ENCODE measurements at regions not wholly inside any gene's neighbourhood (a gene's known extent, or its start where the extent isn't known, plus 50 kb on each side); places are given as distances from the start of the nearest gene placed in this dataset.

DNA sequence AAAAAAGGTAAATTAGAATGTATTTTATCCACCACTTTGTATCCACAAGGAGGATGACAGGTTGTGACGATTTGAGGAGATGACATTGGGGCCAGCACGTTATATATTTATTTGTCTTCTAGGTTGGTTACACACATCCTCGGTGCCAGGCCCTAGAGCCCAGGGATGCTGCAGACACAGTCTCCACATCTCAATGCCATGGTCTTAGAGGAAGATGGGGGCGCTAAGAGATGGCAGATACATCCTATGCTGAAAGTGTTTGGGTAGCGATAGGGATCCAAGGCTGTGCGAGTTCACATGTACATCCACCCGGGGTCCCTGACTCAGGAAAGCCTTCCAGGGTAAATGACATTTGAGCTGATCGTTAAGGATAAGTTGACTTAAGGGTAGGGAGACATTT is 193.1 kb upstream of the GSC start:
- Histone ChIP-seq H3K9ac (ENCODE audit: control insufficient read depth, extremely low read depth, insufficient read depth, low read length) (no peak overlapping the region), H3K9me3 (ENCODE audit: control insufficient read depth, low read depth, low read length) (no peaks in the 10 kb centered on the region), H3K27ac (ENCODE audit: control insufficient read depth, insufficient read depth, low read length) (no peak overlapping the region), H3K36me3 (ENCODE audit: control insufficient read depth in 2 of 2, extremely low read depth in 1 of 2, insufficient read depth in 2 of 2, low read length in 2 of 2) (no peaks in the 10 kb centered on the region), H3K9me1 (ENCODE audit: control insufficient read depth, extremely low read depth, insufficient read depth, low read length) (no peaks in the 10 kb centered on the region), H3K27me3 (ENCODE audit: control insufficient read depth, extremely low read depth, insufficient read depth, low read length) (no peaks in the 10 kb centered on the region), H3K4me3 (ENCODE audit: control insufficient read depth in 2 of 3, extremely low read depth in 1 of 3, insufficient read depth in 2 of 3, low read depth in 1 of 3, low read length in 3 of 3) (no peak overlapping the region), H4K20me1 (ENCODE audit: control insufficient read depth, extremely low read depth, insufficient read depth, low read length) (no peaks in the 10 kb centered on the region), H2AFZ (ENCODE audit: control insufficient read depth, low read length) (no peak overlapping the region), H3K4me2 (ENCODE audit: control insufficient read depth, extremely low read depth, insufficient read depth, low read depth, low read length) (no peak overlapping the region), H3K79me2 (ENCODE audit: control insufficient read depth, insufficient read depth, low read length) (no peaks in the 10 kb centered on the region), H3K4me1 (ENCODE audit: control insufficient read depth, extremely low read depth, insufficient read depth, low read length) (no peaks in the 10 kb centered on the region)
- dilution Hi-C loops (cut with MboI; ENCODE audit: extremely low pct_ligation_motif_present, low sequenced_read_pairs), result no loop called here
- TF ChIP-seq, protein P1, sequence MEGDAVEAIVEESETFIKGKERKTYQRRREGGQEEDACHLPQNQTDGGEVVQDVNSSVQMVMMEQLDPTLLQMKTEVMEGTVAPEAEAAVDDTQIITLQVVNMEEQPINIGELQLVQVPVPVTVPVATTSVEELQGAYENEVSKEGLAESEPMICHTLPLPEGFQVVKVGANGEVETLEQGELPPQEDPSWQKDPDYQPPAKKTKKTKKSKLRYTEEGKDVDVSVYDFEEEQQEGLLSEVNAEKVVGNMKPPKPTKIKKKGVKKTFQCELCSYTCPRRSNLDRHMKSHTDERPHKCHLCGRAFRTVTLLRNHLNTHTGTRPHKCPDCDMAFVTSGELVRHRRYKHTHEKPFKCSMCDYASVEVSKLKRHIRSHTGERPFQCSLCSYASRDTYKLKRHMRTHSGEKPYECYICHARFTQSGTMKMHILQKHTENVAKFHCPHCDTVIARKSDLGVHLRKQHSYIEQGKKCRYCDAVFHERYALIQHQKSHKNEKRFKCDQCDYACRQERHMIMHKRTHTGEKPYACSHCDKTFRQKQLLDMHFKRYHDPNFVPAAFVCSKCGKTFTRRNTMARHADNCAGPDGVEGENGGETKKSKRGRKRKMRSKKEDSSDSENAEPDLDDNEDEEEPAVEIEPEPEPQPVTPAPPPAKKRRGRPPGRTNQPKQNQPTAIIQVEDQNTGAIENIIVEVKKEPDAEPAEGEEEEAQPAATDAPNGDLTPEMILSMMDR (optimal IDR thresholded peaks at IDR 0.05 in 1 of 3, IDR thresholded peaks at IDR 0.05 in 1 of 3, conservative IDR thresholded peaks at IDR 0.05 in 1 of 3; ENCODE audit: extremely low read depth in 1 of 3, insufficient read depth in 2 of 3, low read length in 3 of 3), result no peak
- TF ChIP-seq EZH2 (IDR thresholded peaks at IDR 0.05; ENCODE audit: low read length), result no peak
- FAIRE-seq (no peak), DNase-seq (ENCODE audit: low read depth, low spot score) (no peak)

DNA sequence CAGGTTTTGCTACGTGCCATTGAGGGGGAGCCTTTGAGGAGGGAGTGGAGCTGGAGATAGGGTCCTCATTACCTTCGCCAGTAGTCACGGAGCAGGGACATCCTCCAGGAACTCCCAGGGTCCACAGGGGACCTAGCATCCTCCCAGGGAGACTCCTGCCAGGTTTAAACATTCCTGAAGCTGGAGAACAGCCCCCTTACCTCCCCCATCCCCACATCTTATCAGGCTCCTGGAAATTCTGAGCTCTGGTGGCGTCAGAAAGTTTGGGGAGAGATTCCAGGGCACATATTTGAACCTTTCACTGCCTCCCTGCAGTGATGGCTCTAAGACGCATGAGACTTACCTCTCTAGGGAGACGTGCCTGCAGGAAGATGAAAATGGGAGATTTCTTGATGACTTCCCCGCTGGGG is 192.3 kb upstream of the GSC start:
- Histone ChIP-seq H3K4me3 (ENCODE audit: control insufficient read depth in 2 of 3, extremely low read depth in 1 of 3, insufficient read depth in 2 of 3, low read depth in 1 of 3, low read length in 3 of 3) (no peak overlapping the region), H3K27ac (ENCODE audit: control insufficient read depth, insufficient read depth, low read length) (no peak overlapping the region), H3K79me2 (ENCODE audit: control insufficient read depth, insufficient read depth, low read length) (no peaks in the 10 kb centered on the region), H4K20me1 (ENCODE audit: control insufficient read depth, extremely low read depth, insufficient read depth, low read length) (no peaks in the 10 kb centered on the region), H3K9me1 (ENCODE audit: control insufficient read depth, extremely low read depth, insufficient read depth, low read length) (no peaks in the 10 kb centered on the region), H3K4me2 (ENCODE audit: control insufficient read depth, extremely low read depth, insufficient read depth, low read depth, low read length) (no peak overlapping the region), H3K4me1 (ENCODE audit: control insufficient read depth, extremely low read depth, insufficient read depth, low read length) (no peaks in the 10 kb centered on the region), H3K36me3 (ENCODE audit: control insufficient read depth in 2 of 2, extremely low read depth in 1 of 2, insufficient read depth in 2 of 2, low read length in 2 of 2) (no peaks in the 10 kb centered on the region), H3K27me3 (ENCODE audit: control insufficient read depth, extremely low read depth, insufficient read depth, low read length) (no peaks in the 10 kb centered on the region), H3K9ac (ENCODE audit: control insufficient read depth, extremely low read depth, insufficient read depth, low read length) (no peak overlapping the region), H3K9me3 (ENCODE audit: control insufficient read depth, low read depth, low read length) (no peaks in the 10 kb centered on the region), H2AFZ (ENCODE audit: control insufficient read depth, low read length) (no peak overlapping the region)
- dilution Hi-C loops (cut with MboI; ENCODE audit: extremely low pct_ligation_motif_present, low sequenced_read_pairs), result no loop called here
- FAIRE-seq (no peak), DNase-seq (ENCODE audit: low read depth, low spot score) (no peak)
- TF ChIP-seq, protein P1 (optimal IDR thresholded peaks at IDR 0.05 in 1 of 3, IDR thresholded peaks at IDR 0.05 in 1 of 3, conservative IDR thresholded peaks at IDR 0.05 in 1 of 3; ENCODE audit: extremely low read depth in 1 of 3, insufficient read depth in 2 of 3, low read length in 3 of 3), result no peak

Data from keratinocyte (primary cell).